GM12874 (cell line): ENCODE measurements at regions not wholly inside any gene's neighbourhood (a gene's known extent, or its start where the extent isn't known, plus 50 kb on each side); places are given as distances from the start of the nearest gene placed in this dataset.

Experiments used
- CTCF ChIP-seq: IDR thresholded peaks from 2 replicates; pipeline ENCODE4 v1.5.1; 2011; ENCODE audit warnings: low read depth, mild to moderate bottlenecking, control low read depth, low read length, moderate library complexity; ENCODE audit not compliant: insufficient read depth

GRCh38 chr4:54959651-54960116, 165.7 kb downstream of the KDR start:
- TF ChIP-seq CTCF = no peak

DNA sequence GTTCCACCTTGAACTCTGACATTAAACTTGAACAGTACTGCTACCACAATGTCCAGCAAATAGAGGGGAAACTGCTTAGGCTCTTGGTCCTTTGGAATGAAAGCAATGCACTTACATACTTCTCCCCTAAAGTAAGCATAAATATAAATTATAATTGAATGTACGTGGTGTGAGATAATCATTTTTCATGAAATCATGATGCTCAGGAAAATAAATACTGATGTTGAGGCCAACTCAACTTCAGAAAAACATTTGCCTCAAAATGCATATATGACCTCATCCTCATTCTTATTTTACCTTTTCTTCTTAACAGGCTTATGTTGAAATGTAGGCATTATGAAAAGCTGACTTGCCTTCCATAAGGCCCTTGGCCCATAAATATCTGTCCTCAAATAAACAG, 166.3 kb downstream of the KDR start:
- no peak for TF ChIP-seq CTCF

GRCh38 chr4:54958236-54958635, 167.2 kb downstream of the KDR start:
- no peak for TF ChIP-seq CTCF

GRCh38 chr4:54954656-54955388, 170.6 kb downstream of the KDR start:
- no peak for TF ChIP-seq CTCF

DNA sequence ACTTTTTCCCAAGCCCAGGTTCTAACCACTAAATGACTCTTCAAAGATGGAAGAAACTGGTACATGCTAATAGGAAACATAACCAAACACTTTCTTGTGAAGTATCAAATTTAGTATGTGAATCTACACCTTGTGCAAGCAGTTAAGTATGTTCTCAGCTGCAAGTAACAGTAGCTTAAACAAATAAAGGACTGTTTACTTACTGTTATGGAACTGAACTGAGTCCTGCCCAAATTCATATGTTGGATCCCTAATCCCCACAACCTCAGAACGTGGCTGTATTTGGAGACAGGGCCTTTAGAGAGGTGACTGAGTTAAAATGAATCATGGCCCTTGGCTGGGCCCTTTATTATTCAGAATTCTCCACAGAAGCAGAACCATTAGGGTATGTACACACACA, 178.7 kb downstream of the KDR start:
- TF ChIP-seq CTCF = no peak

DNA sequence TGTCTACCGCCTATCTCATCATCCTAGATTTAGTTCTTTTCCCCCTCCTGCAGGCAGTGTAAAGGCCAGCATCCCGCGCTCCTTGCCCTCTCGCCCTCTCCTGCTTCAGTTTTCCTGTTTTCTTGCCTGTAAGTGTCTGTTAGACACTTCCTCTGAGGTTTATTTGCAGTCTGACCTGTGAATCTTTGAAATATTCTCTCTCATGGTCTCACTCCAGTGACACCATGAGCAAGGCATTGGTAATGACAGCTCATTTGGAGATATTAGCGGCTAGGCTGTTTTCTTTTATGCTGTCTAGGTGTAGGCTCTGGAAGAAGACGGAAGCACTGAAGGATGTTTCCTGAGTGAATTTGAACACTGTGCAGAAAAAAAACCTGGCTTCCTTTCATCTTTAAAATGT, 179.6 kb downstream of the KDR start:
- no peak for TF ChIP-seq CTCF

- TF ChIP-seq CTCF = no peak
These were observed 182.7 kb downstream of the KDR start for GRCh38 chr4:54942721-54943120.
